Caco-2 (cell line): ENCODE measurements at regions not wholly inside any gene's neighbourhood (a gene's known extent, or its start where the extent isn't known, plus 50 kb on each side); places are given as distances from the start of the nearest gene placed in this dataset.

Experiments
- BruUV-seq: library from RNA; stranded (reverse); fragments of 400-500 nt; replicated peaks from 2 replicates; lab custom pipeline; 2021; lab: Mats Ljungman, UMichigan
- CTCF ChIA-PET: fragments of 300-600 bp; sonication (Branson Sonifier 250); formaldehyde crosslinking; loops from one replicate; lab custom pipeline; 2022; ENCODE audit warnings: antibody characterized with exemption; lab: Charles Lee
- POLR2A ChIA-PET: fragments of 300-600 bp; sonication (Branson Sonifier 250); formaldehyde crosslinking; loops from one replicate; lab custom pipeline; 2022; ENCODE audit warnings: antibody characterized with exemption; lab: Charles Lee
- DNase-seq, 2 experiments: peaks; one replicate each; pipeline versions ENCODE4 v3.0.0 to v3.0.0-alpha.2; 2020 to 2022
- H3K27me3 ChIP-seq: replicated peaks from 2 replicates; pipeline ENCODE4 v1.6.0; 2011; ENCODE audit warnings: low read length; ENCODE audit not compliant: control insufficient read depth, insufficient read depth
- H3K36me3 ChIP-seq: 2 replicates; pipeline ENCODE4 v1.5.1; 2011; ENCODE audit warnings: low read length; ENCODE audit not compliant: control insufficient read depth, insufficient read depth
- H3K4me1 ChIP-seq: fragments of 250-450 bp; sonication (Bioruptor Pico); 2 replicates; pipeline ENCODE4 v1.5.1; 2020; ENCODE audit warnings: mild to moderate bottlenecking
- H3K4me3 ChIP-seq: 2 replicates; pipeline ENCODE4 v1.5.1; 2011; ENCODE audit warnings: low read depth, mild to moderate bottlenecking, control low read depth, low read length
- H3K9me3 ChIP-seq: fragments of 250-450 bp; sonication (Bioruptor Pico); 2 replicates; pipeline ENCODE4 v1.5.1; 2020; ENCODE audit warnings: mild to moderate bottlenecking, moderate library complexity
- H3K27ac Mint-ChIP-seq: one replicate; pipeline ENCODE4 v1.8.0; 2022; ENCODE audit warnings: mixed read lengths; ENCODE audit not compliant: unreplicated experiment
- H3K27me3 Mint-ChIP-seq: one replicate; pipeline ENCODE4 v1.8.0; 2022; ENCODE audit warnings: mixed read lengths; ENCODE audit not compliant: insufficient read depth, unreplicated experiment
- H3K36me3 Mint-ChIP-seq: one replicate; pipeline ENCODE4 v1.8.0; 2022; ENCODE audit warnings: mild to moderate bottlenecking, mixed read lengths; ENCODE audit not compliant: insufficient read depth, unreplicated experiment
- H3K4me1 Mint-ChIP-seq: one replicate; pipeline ENCODE4 v1.8.0; 2022; ENCODE audit warnings: low read depth, mixed read lengths; ENCODE audit not compliant: unreplicated experiment
- H3K4me3 Mint-ChIP-seq: one replicate; pipeline ENCODE4 v1.8.0; 2022; ENCODE audit warnings: mild to moderate bottlenecking, moderate library complexity, mixed read lengths; ENCODE audit not compliant: unreplicated experiment
- H3K9me3 Mint-ChIP-seq: one replicate; pipeline ENCODE4 v1.8.0; 2022; ENCODE audit warnings: mixed read lengths; ENCODE audit not compliant: unreplicated experiment
- intact Hi-C: fragments of 100-400 bp; cut with micrococcal nuclease; formaldehyde crosslinking; loops from one replicate; pipeline ENCODE4 v1.10.0; 2022; ENCODE audit not compliant: unreplicated experiment
- TF ChIP-seq, protein P1 (sequence below), 2 experiments: fragments of 200-600 bp in 1 of 2; IDR thresholded peaks; 1 replicate in 1 of 2; 2 replicates in 1 of 2; pipeline versions ENCODE4 v1.5.1 to v1.8.0; 2011 to 2022; ENCODE audit warnings: antibody characterized with exemption in 1 of 2, control low read depth in 1 of 2, inconsistent platforms in 1 of 2, low read depth in 1 of 2, low read length in 1 of 2, mild to moderate bottlenecking in 1 of 2, moderate library complexity in 1 of 2; ENCODE audit not compliant: insufficient read depth in 1 of 2, severe bottlenecking in 1 of 2, unreplicated experiment in 1 of 2

DNA sequence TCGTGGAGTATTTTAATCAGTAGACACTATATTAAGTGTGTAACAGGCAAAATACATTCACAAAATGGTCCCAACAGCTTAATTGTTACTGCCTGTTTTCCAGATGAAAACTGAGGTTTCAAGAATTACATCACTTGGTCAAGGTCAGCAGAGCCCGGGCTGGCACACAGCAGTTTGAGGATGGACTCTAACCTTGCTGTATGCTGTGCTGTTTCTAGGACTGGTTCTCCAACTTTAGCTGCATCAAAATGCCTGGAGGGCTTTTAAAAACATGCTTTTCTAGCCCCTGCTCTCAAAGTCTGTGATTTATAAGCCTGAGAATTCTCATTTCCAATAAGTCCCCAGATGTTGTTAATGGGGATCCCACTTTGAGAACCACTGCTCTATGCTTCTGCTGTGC lies 247.1 kb upstream of the FZD8 start:
- BruUV-seq: no TSS peak
- CTCF ChIA-PET: no interaction called here
- Mint-ChIP-seq H3K36me3 (no peaks in the 10 kb centered on the region), H3K27ac (no peak overlapping the region), H3K9me3 (no peaks in the 10 kb centered on the region), H3K27me3 (peaks cover 11% of the 10 kb centered on the region), H3K4me3 (no peak overlapping the region), H3K4me1 (peaks cover 7% of the 10 kb centered on the region)
- intact Hi-C loops: no loop called here
- H3K9me3 ChIP-seq: no peaks in the 10 kb centered on the region
- POLR2A ChIA-PET: interaction anchor here (0.5 kb wide), 1 partner anchor 647 kb away, joined by 3 read pairs; no protein-coding TSS in a partner anchor
- TF ChIP-seq, protein P1, sequence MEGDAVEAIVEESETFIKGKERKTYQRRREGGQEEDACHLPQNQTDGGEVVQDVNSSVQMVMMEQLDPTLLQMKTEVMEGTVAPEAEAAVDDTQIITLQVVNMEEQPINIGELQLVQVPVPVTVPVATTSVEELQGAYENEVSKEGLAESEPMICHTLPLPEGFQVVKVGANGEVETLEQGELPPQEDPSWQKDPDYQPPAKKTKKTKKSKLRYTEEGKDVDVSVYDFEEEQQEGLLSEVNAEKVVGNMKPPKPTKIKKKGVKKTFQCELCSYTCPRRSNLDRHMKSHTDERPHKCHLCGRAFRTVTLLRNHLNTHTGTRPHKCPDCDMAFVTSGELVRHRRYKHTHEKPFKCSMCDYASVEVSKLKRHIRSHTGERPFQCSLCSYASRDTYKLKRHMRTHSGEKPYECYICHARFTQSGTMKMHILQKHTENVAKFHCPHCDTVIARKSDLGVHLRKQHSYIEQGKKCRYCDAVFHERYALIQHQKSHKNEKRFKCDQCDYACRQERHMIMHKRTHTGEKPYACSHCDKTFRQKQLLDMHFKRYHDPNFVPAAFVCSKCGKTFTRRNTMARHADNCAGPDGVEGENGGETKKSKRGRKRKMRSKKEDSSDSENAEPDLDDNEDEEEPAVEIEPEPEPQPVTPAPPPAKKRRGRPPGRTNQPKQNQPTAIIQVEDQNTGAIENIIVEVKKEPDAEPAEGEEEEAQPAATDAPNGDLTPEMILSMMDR (IDR thresholded peaks at IDR 0.05; ENCODE audit: insufficient read depth in 1 of 2, low read depth in 1 of 2, low read length in 1 of 2, severe bottlenecking in 1 of 2, unreplicated experiment in 1 of 2): no peak
- DNase-seq: no peak
- H3K36me3 ChIP-seq: no peaks in the 10 kb centered on the region
- peaks cover 4% of the 10 kb centered on the region; the same call in 1 of the 2 replicates for H3K4me1 ChIP-seq
- no peak overlapping the region for H3K4me3 ChIP-seq
- H3K27me3 ChIP-seq: no peaks in the 10 kb centered on the region

DNA sequence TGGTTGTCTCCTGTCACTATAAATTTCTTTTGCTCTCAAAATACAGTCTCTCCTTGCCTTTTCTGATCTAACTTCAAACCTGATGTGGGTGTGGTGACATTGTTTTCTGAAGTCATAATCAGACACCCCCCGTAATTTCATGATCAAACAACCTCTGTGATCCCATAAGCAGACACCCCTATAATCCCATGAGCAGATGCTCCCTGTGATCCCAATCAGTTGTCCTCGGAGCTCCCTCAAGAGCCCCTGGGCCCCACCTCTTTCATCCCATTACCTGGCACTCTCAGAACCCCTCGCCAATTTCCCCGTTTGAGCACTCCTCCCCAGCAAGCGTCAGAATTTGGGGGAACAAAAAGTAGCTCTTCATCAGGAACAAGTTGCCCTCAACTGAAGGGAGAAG lies 246.3 kb upstream of the FZD8 start:
- CTCF ChIA-PET: no interaction called here
- H3K4me1 Mint-ChIP-seq: peaks cover 7% of the 10 kb centered on the region
- intact Hi-C loops: no loop called here
- no peak for DNase-seq
- no peak overlapping the region for H3K27ac Mint-ChIP-seq
- Histone ChIP-seq H3K4me1 (peaks cover 4% of the 10 kb centered on the region; the same call in 1 of the 2 replicates), H3K27me3 (no peaks in the 10 kb centered on the region), H3K4me3 (no peak overlapping the region), H3K36me3 (no peaks in the 10 kb centered on the region), H3K9me3 (no peaks in the 10 kb centered on the region)
- H3K9me3 Mint-ChIP-seq: no peaks in the 10 kb centered on the region
- H3K27me3 Mint-ChIP-seq: peaks cover 16% of the 10 kb centered on the region
- BruUV-seq: no TSS peak
- TF ChIP-seq, protein P1 (IDR thresholded peaks at IDR 0.05; ENCODE audit: insufficient read depth in 1 of 2, low read depth in 1 of 2, low read length in 1 of 2, severe bottlenecking in 1 of 2, unreplicated experiment in 1 of 2): no peak
- POLR2A ChIA-PET: no interaction called here
- H3K36me3 Mint-ChIP-seq: peaks cover 4% of the 10 kb centered on the region
- H3K4me3 Mint-ChIP-seq: no peak overlapping the region

DNA sequence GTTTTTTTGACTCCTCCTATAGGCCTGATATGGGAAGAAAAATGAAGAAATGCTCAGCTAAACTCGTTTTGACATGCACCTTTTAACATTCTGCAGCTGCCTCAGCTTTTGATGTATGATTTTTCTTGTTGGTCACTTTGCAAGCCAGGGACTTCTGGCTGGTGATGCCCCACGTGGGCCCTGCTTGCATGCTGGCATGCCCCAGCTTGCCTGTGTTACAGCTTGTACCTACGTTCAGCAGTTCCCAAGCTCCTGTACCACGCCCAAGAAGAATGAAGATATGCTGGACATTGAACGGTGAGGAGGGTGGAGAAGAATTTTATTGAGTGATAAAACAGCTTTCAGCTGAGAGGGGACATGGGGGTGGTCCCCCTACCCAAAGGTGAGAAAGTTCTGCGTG lies 245.6 kb upstream of the FZD8 start:
- H3K9me3 ChIP-seq: no peaks in the 10 kb centered on the region
- CTCF ChIA-PET: no interaction called here
- POLR2A ChIA-PET: no interaction called here
- no peak overlapping the region for H3K4me3 ChIP-seq
- H3K27me3 Mint-ChIP-seq: peaks cover 20% of the 10 kb centered on the region
- no peak for DNase-seq
- H3K36me3 Mint-ChIP-seq: peaks cover 4% of the 10 kb centered on the region
- TF ChIP-seq, protein P1 (IDR thresholded peaks at IDR 0.05; ENCODE audit: insufficient read depth in 1 of 2, low read depth in 1 of 2, low read length in 1 of 2, severe bottlenecking in 1 of 2, unreplicated experiment in 1 of 2): no peak
- H3K36me3 ChIP-seq: no peaks in the 10 kb centered on the region
- H3K4me1 ChIP-seq: peaks cover 4% of the 10 kb centered on the region; the same call in 1 of the 2 replicates
- intact Hi-C loops: no loop called here
- no peak overlapping the region for H3K4me3 Mint-ChIP-seq
- H3K4me1 Mint-ChIP-seq: peaks cover 7% of the 10 kb centered on the region
- no peak overlapping the region for H3K27ac Mint-ChIP-seq
- no TSS peak for BruUV-seq
- no peaks in the 10 kb centered on the region for H3K9me3 Mint-ChIP-seq
- H3K27me3 ChIP-seq: 0 out of 2 replicates have a peak, but pooled peaks cover 2% of the 10 kb centered on the region
